ENCODE measurements at regions not wholly inside any gene's neighbourhood (a gene's known extent, or its start where the extent isn't known, plus 50 kb on each side); places are given as distances from the start of the nearest gene placed in this dataset.
"Not testable (repeated sequence)": the region's sequence is repeated elsewhere in the genome, so short reads cannot be mapped to it uniquely, and the experiment has no call there.

- no peak for ATAC-seq
- no peak for DNase-seq
- intact Hi-C loops (cut with micrococcal nuclease): no loop called here
Observed at GRCh38 chr2:143926736-143927135, 593.2 kb downstream of the ZEB2 start.

GRCh38 chr2:143922261-143922830 is 597.6 kb downstream of the ZEB2 start:
- ATAC-seq; DNase-seq; intact Hi-C loops (cut with micrococcal nuclease): not testable (repeated sequence)

- no peak for DNase-seq
- ATAC-seq: no peak
- intact Hi-C loops (cut with micrococcal nuclease): no loop called here
Observed at GRCh38 chr2:143918465-143918989, 601.4 kb downstream of the ZEB2 start.

GRCh38 chr2:143916781-143917180 is 603.1 kb downstream of the ZEB2 start:
- DNase-seq: no peak
- intact Hi-C loops (cut with micrococcal nuclease): no loop called here
- ATAC-seq: no peak

- ATAC-seq: no peak
- intact Hi-C loops (cut with micrococcal nuclease): no loop called here
Observed at GRCh38 chr2:143909577-143910353, 610.2 kb downstream of the ZEB2 start.

GRCh38 chr2:143908843-143909242 is 611.1 kb downstream of the ZEB2 start:
- ATAC-seq (no peak), DNase-seq (no peak)
- intact Hi-C loops (cut with micrococcal nuclease): no loop called here

More at GRCh38 chr2:143909577-143910353, 610.2 kb downstream of the ZEB2 start:
- DNase-seq: no peak

- DNase-seq (no peak), ATAC-seq (no peak)
- intact Hi-C loops (cut with micrococcal nuclease): no loop called here
Observed at GRCh38 chr2:143907801-143908200, 612.1 kb downstream of the ZEB2 start.

- intact Hi-C loops (cut with micrococcal nuclease): no loop called here
- no peak for DNase-seq
Observed at GRCh38 chr2:143906850-143907249, 613.1 kb downstream of the ZEB2 start.

GRCh38 chr2:143905587-143905986 is 614.3 kb downstream of the ZEB2 start:
- ATAC-seq (no peak), DNase-seq (no peak)
- intact Hi-C loops (cut with micrococcal nuclease): no loop called here

More at GRCh38 chr2:143906850-143907249, 613.1 kb downstream of the ZEB2 start:
- ATAC-seq: no peak

GRCh38 chr2:143903172-143903856 is 616.6 kb downstream of the ZEB2 start:
- intact Hi-C loops (cut with micrococcal nuclease): no loop called here
- DNase-seq: no peak
- ATAC-seq: no peak

GRCh38 chr2:143901185-143901842 is 618.6 kb downstream of the ZEB2 start:
- DNase-seq (no peak), ATAC-seq (no peak)
- intact Hi-C loops (cut with micrococcal nuclease): no loop called here

GRCh38 chr2:143899987-143900386 is 619.9 kb downstream of the ZEB2 start:
- ATAC-seq: no peak
- no peak for DNase-seq
- intact Hi-C loops (cut with micrococcal nuclease): no loop called here

- ATAC-seq: no peak
- no peak for DNase-seq
- intact Hi-C loops (cut with micrococcal nuclease): no loop called here
Observed at GRCh38 chr2:143893371-143893770, 626.5 kb downstream of the ZEB2 start.

- ATAC-seq (no peak), DNase-seq (no peak)
- intact Hi-C loops (cut with micrococcal nuclease): no loop called here
Observed at GRCh38 chr2:143891879-143892308, 628.0 kb downstream of the ZEB2 start.

GRCh38 chr2:143890798-143891197 is 629.1 kb downstream of the ZEB2 start:
- ATAC-seq (no peak), DNase-seq (no peak)
- intact Hi-C loops (cut with micrococcal nuclease): no loop called here

GRCh38 chr2:143889216-143889615 is 630.7 kb downstream of the ZEB2 start:
- no peak for DNase-seq
- no peak for ATAC-seq
- intact Hi-C loops (cut with micrococcal nuclease): no loop called here

- ATAC-seq (no peak), DNase-seq (no peak)
- intact Hi-C loops (cut with micrococcal nuclease): no loop called here
Observed at GRCh38 chr2:143885461-143885860, 634.5 kb downstream of the ZEB2 start.

- no peak for ATAC-seq
- DNase-seq: no peak
- intact Hi-C loops (cut with micrococcal nuclease): no loop called here
Observed at GRCh38 chr2:143881246-143881645, 638.7 kb downstream of the ZEB2 start.

GRCh38 chr2:143877876-143878530 is 641.9 kb downstream of the ZEB2 start:
- no peak for ATAC-seq

More at GRCh38 chr2:143877876-143878530, 641.9 kb downstream of the ZEB2 start:
- no peak for DNase-seq
- intact Hi-C loops (cut with micrococcal nuclease): no loop called here
